IMR-90 (cell line): ENCODE measurements at regions not wholly inside any gene's neighbourhood (a gene's known extent, or its start where the extent isn't known, plus 50 kb on each side); places are given as distances from the start of the nearest gene placed in this dataset.

Experiments used
- ATAC-seq: fragments of 200-7000 bp; cut with Tn5 transposase; 2 replicates; pipeline ENCODE4 v1.9.1; 2020; ENCODE audit warnings: low read depth, mild to moderate bottlenecking, moderate library complexity
- BruUV-seq: library from RNA; stranded (reverse); fragments of 400-500 nt; replicated peaks from 2 replicates; lab custom pipeline; 2021; lab: Mats Ljungman, UMichigan
- CTCF ChIA-PET: fragments of 300-600 bp; formaldehyde crosslinking; extraction: SDS; loops from one replicate; lab custom pipeline; 2021; ENCODE audit warnings: antibody characterized with exemption; lab: Yijun Ruan, JAX
- POLR2A ChIA-PET: fragments of 300-600 bp; sonication (Branson Sonifier 250); formaldehyde crosslinking; loops from one replicate; lab custom pipeline; 2022; ENCODE audit warnings: antibody characterized with exemption; ENCODE audit not compliant: unreplicated experiment; lab: Charles Lee
- DNase-seq: peaks from one replicate; pipeline ENCODE4 v3.0.0; 2013
- H2AFZ ChIP-seq: replicated peaks from 2 replicates; pipeline ENCODE3; 2013; ENCODE audit warnings: low read length, mild to moderate bottlenecking; ENCODE audit not compliant: poor library complexity
- H2AK5ac ChIP-seq: 2 replicates; pipeline ENCODE4 v1.6.1; 2013; ENCODE audit warnings: low read depth, low read length, inconsistent platforms
- H2AK9ac ChIP-seq: replicated peaks from 2 replicates; pipeline ENCODE3; 2013; ENCODE audit warnings: mild to moderate bottlenecking, low read depth, low read length, moderate library complexity; ENCODE audit not compliant: poor library complexity
- H2BK120ac ChIP-seq: 2 replicates; pipeline ENCODE4 v1.6.1; 2013; ENCODE audit warnings: low read depth, low read length, inconsistent platforms
- H2BK15ac ChIP-seq: 3 replicates; pipeline ENCODE4 v1.6.1; 2013; ENCODE audit warnings: low read depth, low read length, inconsistent platforms
- H2BK20ac ChIP-seq: 2 replicates; pipeline ENCODE4 v1.6.1; 2013; ENCODE audit warnings: low read depth, mild to moderate bottlenecking, inconsistent platforms, low read length, moderate library complexity
- H2BK5ac ChIP-seq: 2 replicates; pipeline ENCODE4 v1.6.1; 2013; ENCODE audit warnings: mild to moderate bottlenecking, low read depth, low read length, inconsistent platforms; ENCODE audit not compliant: poor library complexity, severe bottlenecking
- H3K14ac ChIP-seq: replicated peaks from 2 replicates; pipeline ENCODE4 v1.6.1; 2013; ENCODE audit warnings: low read depth, low read length, inconsistent platforms
- H3K18ac ChIP-seq: 2 replicates; pipeline ENCODE4 v1.6.1; 2013; ENCODE audit warnings: low read depth, low read length, control low read depth
- H3K23ac ChIP-seq: 2 replicates; pipeline ENCODE4 v1.6.1; 2013; ENCODE audit warnings: low read depth, low read length, inconsistent platforms
- H3K27ac ChIP-seq: 2 replicates; pipeline ENCODE4 v1.5.1; 2013; ENCODE audit warnings: mild to moderate bottlenecking, control low read depth, low read length; ENCODE audit not compliant: insufficient read depth
- H3K27me3 ChIP-seq: 2 replicates; pipeline ENCODE4 v1.6.1; 2013; ENCODE audit warnings: low read length; ENCODE audit not compliant: control insufficient read depth, insufficient read depth
- H3K36me3 ChIP-seq: 2 replicates; pipeline ENCODE4 v1.6.1; 2013; ENCODE audit warnings: low read length, mixed read lengths; ENCODE audit not compliant: control insufficient read depth, insufficient read depth
- H3K4ac ChIP-seq: 2 replicates; pipeline ENCODE4 v1.6.1; 2013; ENCODE audit warnings: low read depth, low read length, inconsistent platforms
- H3K4me1 ChIP-seq: 2 replicates; pipeline ENCODE4 v1.6.1; 2013; ENCODE audit warnings: low read length, mixed read lengths; ENCODE audit not compliant: control insufficient read depth, insufficient read depth
- H3K4me2 ChIP-seq: 2 replicates; pipeline ENCODE4 v1.6.1; 2013; ENCODE audit warnings: low read depth, mild to moderate bottlenecking, control low read depth, low read length, moderate library complexity
- H3K4me3 ChIP-seq: 2 replicates; pipeline ENCODE4 v1.5.1; 2013; ENCODE audit warnings: low read depth, mild to moderate bottlenecking, control low read depth, low read length, moderate library complexity; ENCODE audit not compliant: insufficient read depth
- H3K56ac ChIP-seq: 2 replicates; pipeline ENCODE4 v1.6.1; 2013; ENCODE audit warnings: low read length, inconsistent platforms; ENCODE audit not compliant: insufficient read depth; ENCODE audit errors: extremely low read depth
- H3K79me1 ChIP-seq, 2 experiments: 2 replicates each; pipeline ENCODE4 v1.6.1; 2013; ENCODE audit warnings: low read length in 2 of 2, inconsistent platforms in 1 of 2, low read depth in 1 of 2
- H3K9ac ChIP-seq: 2 replicates; pipeline ENCODE4 v1.6.1; 2013; ENCODE audit warnings: low read depth, low read length, control low read depth
- H3K9me1 ChIP-seq: 2 replicates; pipeline ENCODE4 v1.6.1; 2013; ENCODE audit warnings: low read length, inconsistent platforms; ENCODE audit not compliant: insufficient read depth
- H3K9me3 ChIP-seq: 2 replicates; pipeline ENCODE4 v1.6.1; 2013; ENCODE audit warnings: low read length; ENCODE audit not compliant: control insufficient read depth, insufficient read depth
- H4K20me1 ChIP-seq: 2 replicates; pipeline ENCODE4 v1.6.1; 2013; ENCODE audit warnings: low read length, inconsistent platforms; ENCODE audit not compliant: insufficient read depth
- H4K5ac ChIP-seq: 2 replicates; pipeline ENCODE4 v1.6.1; 2013; ENCODE audit warnings: mild to moderate bottlenecking, low read depth, low read length, control low read depth
- H4K8ac ChIP-seq, 2 experiments: 2 replicates each; pipeline ENCODE4 v1.6.1; 2013; ENCODE audit warnings: low read depth in 2 of 2, low read length in 2 of 2, control low read depth in 1 of 2, inconsistent platforms in 1 of 2
- H4K91ac ChIP-seq: 2 replicates; pipeline ENCODE4 v1.6.1; 2013; ENCODE audit warnings: low read depth, low read length, inconsistent platforms; ENCODE audit not compliant: insufficient read depth
- BHLHE40 ChIP-seq: fragments of 150-350 bp; IDR thresholded peaks from 2 replicates; pipeline ENCODE4 v1.6.1; 2016; ENCODE audit warnings: mild to moderate bottlenecking, low read depth, low read length
- CEBPB ChIP-seq: IDR thresholded peaks from 2 replicates; pipeline ENCODE4 v1.6.1; 2012; ENCODE audit warnings: low read depth, low read length, improper control_type of control experiment
- CHD1 ChIP-seq: IDR thresholded peaks from 2 replicates; pipeline ENCODE4 v1.6.1; 2012; ENCODE audit warnings: low read depth, low read length, improper control_type of control experiment
- MAZ ChIP-seq: IDR thresholded peaks from 2 replicates; pipeline ENCODE4 v1.6.1; 2012; ENCODE audit warnings: low read depth, mild to moderate bottlenecking, low read length, improper control_type of control experiment, moderate library complexity, borderline replicate concordance
- MXI1 ChIP-seq: IDR thresholded peaks from 2 replicates; pipeline ENCODE4 v1.6.1; 2012; ENCODE audit warnings: low read depth, mild to moderate bottlenecking, low read length, moderate library complexity, borderline replicate concordance
- NFE2L2 ChIP-seq: fragments of 150-350 bp; IDR thresholded peaks from 2 replicates; pipeline ENCODE4 v1.6.1; 2016; ENCODE audit warnings: low read depth, mild to moderate bottlenecking, low read length
- POLR2A ChIP-seq: IDR thresholded peaks from 2 replicates; pipeline ENCODE4 v1.6.1; 2012; ENCODE audit warnings: mild to moderate bottlenecking, low read depth, low read length
- RAD21 ChIP-seq: IDR thresholded peaks from 2 replicates; pipeline ENCODE4 v1.6.1; 2012; ENCODE audit warnings: low read length, improper control_type of control experiment
- RCOR1 ChIP-seq: IDR thresholded peaks from 2 replicates; pipeline ENCODE4 v1.6.1; 2012; ENCODE audit warnings: mild to moderate bottlenecking, low read length, improper control_type of control experiment; ENCODE audit not compliant: insufficient replicate concordance
- RFX5 ChIP-seq: IDR thresholded peaks from 2 replicates; pipeline ENCODE4 v1.8.0; 2012; ENCODE audit warnings: low read depth, mild to moderate bottlenecking, low read length, moderate library complexity
- WGBS, 2 experiments: methylation state at CpG; one replicate each; pipeline versions ENCODE4 v1.1.5 to v1.1.7; 2013; ENCODE audit warnings: missing lambda C conversion rate in 2 of 2; ENCODE audit not compliant: insufficient read length in 1 of 2; ENCODE audit errors: extremely low coverage in 2 of 2; 5-methylcytosine and 5-hydroxymethylcytosine counted together
- dilution Hi-C: fragments of 300-500 bp; cut with HindIII; formaldehyde crosslinking; loops from one replicate; pipeline ENCODE4 v1.14.3; 2018; ENCODE audit warnings: low sequenced_read_pairs; ENCODE audit not compliant: unreplicated experiment
- in situ Hi-C: fragments of 300-500 bp; cut with MboI; formaldehyde crosslinking; loops from 3 replicates; pipeline ENCODE4 v1.14.3; 2019; ENCODE audit warnings: low sequenced_read_pairs, inconsistent platforms, mixed read lengths
- intact Hi-C: fragments of 100-400 bp; cut with micrococcal nuclease; formaldehyde crosslinking; loops from 2 replicates; pipeline ENCODE4 v1.10.0; 2022
- TF ChIP-seq, protein P1 (sequence below): conservative IDR thresholded peaks from 2 replicates; pipeline ENCODE4 v1.5.1; 2012; ENCODE audit warnings: mild to moderate bottlenecking, low read depth, low read length, improper control_type of control experiment
- TF ChIP-seq, protein P2 (sequence below): fragments of 150-350 bp; IDR thresholded peaks from 2 replicates; pipeline ENCODE4 v1.6.1; 2016; ENCODE audit warnings: low read depth, mild to moderate bottlenecking, low read length, moderate library complexity, borderline replicate concordance
- TF ChIP-seq, protein P3 (sequence below): fragments of 150-350 bp; IDR thresholded peaks from 2 replicates; pipeline ENCODE4 v1.6.1; 2017; ENCODE audit warnings: mild to moderate bottlenecking, antibody characterized with exemption, low read length, low read depth

DNA sequence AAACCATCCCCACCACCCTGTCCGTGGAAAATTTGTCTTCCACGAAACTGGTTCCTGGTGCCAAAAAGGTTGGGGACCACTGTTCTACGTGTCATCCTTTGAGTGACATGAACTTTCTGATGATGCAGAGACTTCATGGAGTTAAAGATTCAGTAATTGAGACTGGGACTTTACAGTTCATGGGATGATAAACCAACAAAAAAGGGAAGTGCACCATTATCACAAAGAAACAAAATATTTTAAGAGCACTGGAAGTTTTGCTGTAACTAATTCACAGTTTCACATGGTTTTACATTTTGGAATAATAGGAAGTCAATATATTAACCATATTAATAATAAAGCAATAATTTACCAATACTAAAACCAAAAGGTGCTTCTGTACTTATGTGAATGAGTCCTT is 126.8 kb downstream of the AQP4 start:
- ChIA-PET CTCF (no interaction called here), POLR2A (no interaction called here)
- no TSS peak for BruUV-seq
- no peak overlapping the region for H3K23ac ChIP-seq
- no peak overlapping the region for H2AK5ac ChIP-seq
- H2BK15ac ChIP-seq = no peak overlapping the region
- ATAC-seq = no peak
- TF ChIP-seq RFX5 (no peak), NFE2L2 (no peak), MXI1 (no peak), BHLHE40 (no peak), POLR2A (no peak), MAZ (no peak), CEBPB (no peak), RCOR1 (no peak), RAD21 (no peak), CHD1 (no peak)
- TF ChIP-seq, protein P1, sequence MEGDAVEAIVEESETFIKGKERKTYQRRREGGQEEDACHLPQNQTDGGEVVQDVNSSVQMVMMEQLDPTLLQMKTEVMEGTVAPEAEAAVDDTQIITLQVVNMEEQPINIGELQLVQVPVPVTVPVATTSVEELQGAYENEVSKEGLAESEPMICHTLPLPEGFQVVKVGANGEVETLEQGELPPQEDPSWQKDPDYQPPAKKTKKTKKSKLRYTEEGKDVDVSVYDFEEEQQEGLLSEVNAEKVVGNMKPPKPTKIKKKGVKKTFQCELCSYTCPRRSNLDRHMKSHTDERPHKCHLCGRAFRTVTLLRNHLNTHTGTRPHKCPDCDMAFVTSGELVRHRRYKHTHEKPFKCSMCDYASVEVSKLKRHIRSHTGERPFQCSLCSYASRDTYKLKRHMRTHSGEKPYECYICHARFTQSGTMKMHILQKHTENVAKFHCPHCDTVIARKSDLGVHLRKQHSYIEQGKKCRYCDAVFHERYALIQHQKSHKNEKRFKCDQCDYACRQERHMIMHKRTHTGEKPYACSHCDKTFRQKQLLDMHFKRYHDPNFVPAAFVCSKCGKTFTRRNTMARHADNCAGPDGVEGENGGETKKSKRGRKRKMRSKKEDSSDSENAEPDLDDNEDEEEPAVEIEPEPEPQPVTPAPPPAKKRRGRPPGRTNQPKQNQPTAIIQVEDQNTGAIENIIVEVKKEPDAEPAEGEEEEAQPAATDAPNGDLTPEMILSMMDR = no peak
- TF ChIP-seq, protein P2, sequence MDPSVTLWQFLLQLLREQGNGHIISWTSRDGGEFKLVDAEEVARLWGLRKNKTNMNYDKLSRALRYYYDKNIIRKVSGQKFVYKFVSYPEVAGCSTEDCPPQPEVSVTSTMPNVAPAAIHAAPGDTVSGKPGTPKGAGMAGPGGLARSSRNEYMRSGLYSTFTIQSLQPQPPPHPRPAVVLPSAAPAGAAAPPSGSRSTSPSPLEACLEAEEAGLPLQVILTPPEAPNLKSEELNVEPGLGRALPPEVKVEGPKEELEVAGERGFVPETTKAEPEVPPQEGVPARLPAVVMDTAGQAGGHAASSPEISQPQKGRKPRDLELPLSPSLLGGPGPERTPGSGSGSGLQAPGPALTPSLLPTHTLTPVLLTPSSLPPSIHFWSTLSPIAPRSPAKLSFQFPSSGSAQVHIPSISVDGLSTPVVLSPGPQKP = no peak
- TF ChIP-seq, protein P3, sequence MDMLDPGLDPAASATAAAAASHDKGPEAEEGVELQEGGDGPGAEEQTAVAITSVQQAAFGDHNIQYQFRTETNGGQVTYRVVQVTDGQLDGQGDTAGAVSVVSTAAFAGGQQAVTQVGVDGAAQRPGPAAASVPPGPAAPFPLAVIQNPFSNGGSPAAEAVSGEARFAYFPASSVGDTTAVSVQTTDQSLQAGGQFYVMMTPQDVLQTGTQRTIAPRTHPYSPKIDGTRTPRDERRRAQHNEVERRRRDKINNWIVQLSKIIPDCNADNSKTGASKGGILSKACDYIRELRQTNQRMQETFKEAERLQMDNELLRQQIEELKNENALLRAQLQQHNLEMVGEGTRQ = no peak
- WGBS, 2 experiments = no CpG with 5 or more reads among the region's 3 CpGs
- no peaks in the 10 kb centered on the region for H3K9me1 ChIP-seq
- H3K4ac ChIP-seq = no peak overlapping the region
- intact Hi-C loops = no loop called here
- DNase-seq = no peak
- H3K4me2 ChIP-seq = no peak overlapping the region
- no peak overlapping the region for H2BK20ac ChIP-seq
- in situ Hi-C loops = no loop called here
- H3K27me3 ChIP-seq = no peaks in the 10 kb centered on the region
- H4K8ac ChIP-seq = no peak overlapping the region
- H3K36me3 ChIP-seq = no peaks in the 10 kb centered on the region
- no peak overlapping the region for H2BK5ac ChIP-seq
- H2AFZ ChIP-seq = no peak overlapping the region
- H3K14ac ChIP-seq = no peak overlapping the region
- H3K27ac ChIP-seq = no peak overlapping the region
- H4K20me1 ChIP-seq = no peaks in the 10 kb centered on the region
- H4K5ac ChIP-seq = no peak overlapping the region
- no peak overlapping the region for H3K56ac ChIP-seq
- H3K9me3 ChIP-seq = no peaks in the 10 kb centered on the region
- dilution Hi-C loops = no loop called here
- H3K79me1 ChIP-seq = no peaks in the 10 kb centered on the region
- H3K4me1 ChIP-seq = no peaks in the 10 kb centered on the region
- no peak overlapping the region for H2AK9ac ChIP-seq
- no peak overlapping the region for H3K4me3 ChIP-seq
- H3K18ac ChIP-seq = no peak overlapping the region
- H2BK120ac ChIP-seq = no peak overlapping the region
- no peak overlapping the region for H3K9ac ChIP-seq
- no peak overlapping the region for H4K91ac ChIP-seq
